Mammary epithelial cell (primary cell): ENCODE measurements at regions not wholly inside any gene's neighbourhood (a gene's known extent, or its start where the extent isn't known, plus 50 kb on each side); places are given as distances from the start of the nearest gene placed in this dataset.

Experiments used
- EZH2 ChIP-seq: IDR thresholded peaks from 2 replicates; pipeline ENCODE4 v1.6.1; 2012; ENCODE audit warnings: low read length, inconsistent platforms, borderline replicate concordance
- TF ChIP-seq, protein P1 (sequence below), 2 donors: IDR thresholded peaks in 1 of 2; conservative IDR thresholded peaks in 1 of 2; 2 replicates each; pipeline ENCODE4 v1.5.1; 2011 to 2012; ENCODE audit warnings: inconsistent platforms in 2 of 2, low read length in 2 of 2, mild to moderate bottlenecking in 2 of 2, control low read depth in 1 of 2, low read depth in 1 of 2; ENCODE audit not compliant: insufficient read depth in 1 of 2; ENCODE audit errors: extremely low read depth in 1 of 2

DNA sequence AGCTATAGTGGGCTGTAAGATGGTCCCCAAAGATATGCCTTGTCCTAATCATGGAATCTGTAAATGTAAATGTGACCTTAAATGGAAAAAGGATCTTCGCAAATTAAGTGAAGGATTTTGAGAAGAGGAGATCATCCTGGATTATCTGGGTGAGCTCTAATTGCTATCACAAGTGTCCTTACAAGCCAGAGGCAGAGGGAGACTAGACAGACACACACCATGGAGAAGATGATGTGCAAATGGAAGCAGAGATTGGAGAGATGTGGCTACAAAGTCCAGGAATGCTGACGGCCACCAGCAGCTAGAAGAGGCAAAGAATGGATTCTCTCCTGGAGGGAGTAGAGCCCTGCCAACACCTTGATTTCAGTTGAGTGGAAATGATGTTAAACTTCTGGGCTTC is 102.3 kb upstream of the PROK2 start:
- TF ChIP-seq, protein P1, sequence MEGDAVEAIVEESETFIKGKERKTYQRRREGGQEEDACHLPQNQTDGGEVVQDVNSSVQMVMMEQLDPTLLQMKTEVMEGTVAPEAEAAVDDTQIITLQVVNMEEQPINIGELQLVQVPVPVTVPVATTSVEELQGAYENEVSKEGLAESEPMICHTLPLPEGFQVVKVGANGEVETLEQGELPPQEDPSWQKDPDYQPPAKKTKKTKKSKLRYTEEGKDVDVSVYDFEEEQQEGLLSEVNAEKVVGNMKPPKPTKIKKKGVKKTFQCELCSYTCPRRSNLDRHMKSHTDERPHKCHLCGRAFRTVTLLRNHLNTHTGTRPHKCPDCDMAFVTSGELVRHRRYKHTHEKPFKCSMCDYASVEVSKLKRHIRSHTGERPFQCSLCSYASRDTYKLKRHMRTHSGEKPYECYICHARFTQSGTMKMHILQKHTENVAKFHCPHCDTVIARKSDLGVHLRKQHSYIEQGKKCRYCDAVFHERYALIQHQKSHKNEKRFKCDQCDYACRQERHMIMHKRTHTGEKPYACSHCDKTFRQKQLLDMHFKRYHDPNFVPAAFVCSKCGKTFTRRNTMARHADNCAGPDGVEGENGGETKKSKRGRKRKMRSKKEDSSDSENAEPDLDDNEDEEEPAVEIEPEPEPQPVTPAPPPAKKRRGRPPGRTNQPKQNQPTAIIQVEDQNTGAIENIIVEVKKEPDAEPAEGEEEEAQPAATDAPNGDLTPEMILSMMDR (conservative IDR thresholded peaks at IDR 0.05 in 1 of 2, IDR thresholded peaks at IDR 0.05 in 1 of 2; ENCODE audit: extremely low read depth in 1 of 2, insufficient read depth in 1 of 2, low read depth in 1 of 2, low read length in 2 of 2): no peak
- no peak for TF ChIP-seq EZH2
